Psoas muscle (tissue), 7 donors: ENCODE measurements at regions not wholly inside any gene's neighbourhood (a gene's known extent, or its start where the extent isn't known, plus 50 kb on each side); places are given as distances from the start of the nearest gene placed in this dataset.

ENCODE experiments used
- ATAC-seq, 4 donors: fragments of 200-7000 bp; cut with Tn5 transposase; one replicate each; pipeline ENCODE4 v1.9.1; 2020; ENCODE audit warnings: moderate library complexity in 3 of 4, mild to moderate bottlenecking in 2 of 4
- DNase-seq, 2 donors: peaks; one replicate each; pipeline ENCODE4 v3.0.0-alpha.2; 2020
- H3K27ac ChIP-seq: fragments of 200-600 bp; one replicate; pipeline ENCODE4 v1.8.0; 2022
- H3K27me3 ChIP-seq, 3 donors: fragments of 200-600 bp in 1 of 3; one replicate each; pipeline versions ENCODE4 v1.6.1 to v1.8.0; 2013 to 2022; ENCODE audit warnings: low read length in 2 of 3, mild to moderate bottlenecking in 2 of 3, moderate library complexity in 1 of 3; ENCODE audit not compliant: insufficient read depth in 3 of 3
- H3K36me3 ChIP-seq, 2 donors: fragments of 200-600 bp in 1 of 2; one replicate each; pipeline versions ENCODE4 v1.6.1 to v1.8.0; 2013 to 2022; ENCODE audit warnings: low read depth in 1 of 2, mild to moderate bottlenecking in 1 of 2, moderate library complexity in 1 of 2; ENCODE audit not compliant: insufficient read depth in 1 of 2
- H3K4me1 ChIP-seq: fragments of 200-600 bp; one replicate; pipeline ENCODE4 v1.8.0; 2022
- H3K4me3 ChIP-seq: fragments of 200-600 bp; one replicate; pipeline ENCODE4 v1.8.0; 2022; ENCODE audit warnings: mild to moderate bottlenecking
- H3K9me3 ChIP-seq: fragments of 200-600 bp; one replicate; pipeline ENCODE4 v1.8.0; 2022
- whole genome bisulfite sequencing, 3 donors: extraction: QIAGEN DNeasy Blood & Tissue Kit; methylation state at CpG; one replicate each; pipeline versions ENCODE4 v1.1.6 to v1.1.7; 2013; 5-methylcytosine and 5-hydroxymethylcytosine counted together
- intact Hi-C, 2 donors: fragments of 100-400 bp; cut with DNase I; formaldehyde crosslinking; loops; one replicate each; pipeline versions ENCODE4 v1.11.0 to v1.14.2; 2022
- TF ChIP-seq, protein P1 (sequence below): fragments of 200-600 bp; IDR thresholded peaks from one replicate; pipeline ENCODE4 v1.8.0; 2022; ENCODE audit warnings: antibody characterized with exemption
- donor health status: healthy with polysubstance abuse.
- donor health status: DM: no; HTN: no; CAD: no; lungs with moderate emphysema.
- donor health status: Bipolar disorder and iron deficiency.
- donor health status: healthy.
- donor health status: DM: yes; HTN: yes; CAD: no.
- donor health status: DM: no; HTN: no; CAD: no.
- donor health status: DM: yes; HTN: yes; CAD: no.

- intact Hi-C loops, result no loop called here
- Histone ChIP-seq H3K9me3 (no peaks in the 10 kb centered on the region), H3K36me3 (no peaks in the 10 kb centered on the region), H3K4me1 (no peaks in the 10 kb centered on the region), H3K27me3 (no peaks in the 10 kb centered on the region), H3K27ac (no peak overlapping the region), H3K4me3 (no peak overlapping the region)
- WGBS, 3 donors, result 89 to 94% (median 93%) methylated on average over 1 of the region's 1 CpG
- no peak for ATAC-seq
- TF ChIP-seq, protein P1, sequence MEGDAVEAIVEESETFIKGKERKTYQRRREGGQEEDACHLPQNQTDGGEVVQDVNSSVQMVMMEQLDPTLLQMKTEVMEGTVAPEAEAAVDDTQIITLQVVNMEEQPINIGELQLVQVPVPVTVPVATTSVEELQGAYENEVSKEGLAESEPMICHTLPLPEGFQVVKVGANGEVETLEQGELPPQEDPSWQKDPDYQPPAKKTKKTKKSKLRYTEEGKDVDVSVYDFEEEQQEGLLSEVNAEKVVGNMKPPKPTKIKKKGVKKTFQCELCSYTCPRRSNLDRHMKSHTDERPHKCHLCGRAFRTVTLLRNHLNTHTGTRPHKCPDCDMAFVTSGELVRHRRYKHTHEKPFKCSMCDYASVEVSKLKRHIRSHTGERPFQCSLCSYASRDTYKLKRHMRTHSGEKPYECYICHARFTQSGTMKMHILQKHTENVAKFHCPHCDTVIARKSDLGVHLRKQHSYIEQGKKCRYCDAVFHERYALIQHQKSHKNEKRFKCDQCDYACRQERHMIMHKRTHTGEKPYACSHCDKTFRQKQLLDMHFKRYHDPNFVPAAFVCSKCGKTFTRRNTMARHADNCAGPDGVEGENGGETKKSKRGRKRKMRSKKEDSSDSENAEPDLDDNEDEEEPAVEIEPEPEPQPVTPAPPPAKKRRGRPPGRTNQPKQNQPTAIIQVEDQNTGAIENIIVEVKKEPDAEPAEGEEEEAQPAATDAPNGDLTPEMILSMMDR, result no peak
- no peak for DNase-seq
Measured at GRCh38 chr5:3963652-3964051, 368.0 kb downstream of the IRX1 start.

DNA sequence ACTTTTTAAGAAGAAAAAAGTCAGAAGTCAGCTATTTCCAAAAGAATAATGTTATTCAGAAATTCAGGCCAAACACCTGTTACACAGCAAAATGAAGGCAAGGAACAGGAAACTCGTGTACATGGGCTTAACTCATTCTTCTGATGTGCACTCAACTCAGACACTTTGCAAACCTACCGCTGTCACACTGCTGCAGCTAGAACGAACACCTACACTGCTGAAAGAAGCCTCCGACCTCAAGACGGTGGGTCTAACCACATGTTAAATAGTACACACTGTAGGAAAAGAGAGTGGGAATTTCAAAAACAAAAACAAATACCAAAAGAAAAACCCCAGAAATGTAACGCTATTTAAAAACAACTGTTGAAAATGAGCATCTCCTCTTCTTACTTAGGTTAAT is 384.5 kb downstream of the IRX1 start:
- no peaks in the 10 kb centered on the region for H3K27me3 ChIP-seq
- H3K9me3 ChIP-seq, result peaks cover 12% of the 10 kb centered on the region
- 41 to 58% (median 47%) methylated on average over 6 of the region's 6 CpGs for WGBS, 3 donors
- H3K4me3 ChIP-seq, result no peak overlapping the region
- intact Hi-C loops, result no loop called here
- no peaks in the 10 kb centered on the region for H3K36me3 ChIP-seq
- DNase-seq (no peak), ATAC-seq (no peak)
- no peaks in the 10 kb centered on the region for H3K4me1 ChIP-seq
- TF ChIP-seq, protein P1, result no peak
- no peak overlapping the region for H3K27ac ChIP-seq

- TF ChIP-seq, protein P1, result no peak
- Histone ChIP-seq H3K27ac (no peak overlapping the region), H3K4me1 (no peaks in the 10 kb centered on the region), H3K9me3 (no peaks in the 10 kb centered on the region), H3K4me3 (no peak overlapping the region), H3K27me3 (no peaks in the 10 kb centered on the region), H3K36me3 (no peaks in the 10 kb centered on the region)
- ATAC-seq (no peak), DNase-seq (no peak)
- 86 to 92% (median 92%) methylated on average over 4 of the region's 4 CpGs for WGBS, 3 donors
- intact Hi-C loops, result no loop called here
Measured at GRCh38 chr5:3987867-3988266, 392.2 kb downstream of the IRX1 start.

- H3K36me3 ChIP-seq, result no peaks in the 10 kb centered on the region
- no peaks in the 10 kb centered on the region for H3K27me3 ChIP-seq
- TF ChIP-seq, protein P1, result no peak
- H3K9me3 ChIP-seq, result no peaks in the 10 kb centered on the region
- intact Hi-C loops, result no loop called here
- H3K4me1 ChIP-seq, result no peaks in the 10 kb centered on the region
- ATAC-seq (no peak), DNase-seq (no peak)
- WGBS, 3 donors, result 75 to 78% (median 77%) methylated on average over 14 of the region's 14 CpGs
- H3K27ac ChIP-seq, result no peak overlapping the region
- H3K4me3 ChIP-seq, result no peak overlapping the region
Measured at GRCh38 chr5:3993856-3994473, 398.3 kb downstream of the IRX1 start.

DNA sequence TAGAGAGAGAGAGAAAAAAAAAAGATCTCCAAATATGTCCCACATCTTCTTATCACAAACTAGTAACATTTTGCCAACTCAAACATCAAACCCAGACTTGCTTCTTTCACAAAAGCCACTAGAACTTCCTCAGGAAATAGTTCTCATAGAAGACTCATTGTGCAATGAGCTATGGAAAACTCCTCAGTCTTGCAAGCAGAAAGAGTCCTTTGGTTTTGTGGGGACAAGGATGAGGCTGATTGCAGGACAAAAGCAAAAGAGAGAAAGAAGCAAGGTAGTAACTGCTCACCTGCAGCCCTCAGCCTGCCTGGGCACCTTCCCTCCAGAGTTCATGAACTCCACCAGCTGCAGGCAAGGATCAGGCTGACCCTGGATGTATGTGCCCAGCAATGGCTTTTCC is 399.0 kb downstream of the IRX1 start:
- no peaks in the 10 kb centered on the region for H3K36me3 ChIP-seq
- no peak overlapping the region for H3K4me3 ChIP-seq
- no peaks in the 10 kb centered on the region for H3K4me1 ChIP-seq
- intact Hi-C loops, result no loop called here
- H3K27me3 ChIP-seq, result no peaks in the 10 kb centered on the region
- no peak for DNase-seq
- H3K27ac ChIP-seq, result no peak overlapping the region
- TF ChIP-seq, protein P1, result no peak
- no peak for ATAC-seq
- H3K9me3 ChIP-seq, result no peaks in the 10 kb centered on the region
